NCI-H1417 treated with DMSO at 0.1 percent for 48 hours (cell line): ENCODE measurements at regions not wholly inside any gene's neighbourhood (a gene's known extent, or its start where the extent isn't known, plus 50 kb on each side); places are given as distances from the start of the nearest gene placed in this dataset.
"Not testable (repeated sequence)": the region's sequence is repeated elsewhere in the genome, so short reads cannot be mapped to it uniquely, and the experiment has no call there.

Source experiments
- DNase-seq: peaks from one replicate; lab custom pipeline; 2025; lab: John Stamatoyannopoulos, UW

DNA sequence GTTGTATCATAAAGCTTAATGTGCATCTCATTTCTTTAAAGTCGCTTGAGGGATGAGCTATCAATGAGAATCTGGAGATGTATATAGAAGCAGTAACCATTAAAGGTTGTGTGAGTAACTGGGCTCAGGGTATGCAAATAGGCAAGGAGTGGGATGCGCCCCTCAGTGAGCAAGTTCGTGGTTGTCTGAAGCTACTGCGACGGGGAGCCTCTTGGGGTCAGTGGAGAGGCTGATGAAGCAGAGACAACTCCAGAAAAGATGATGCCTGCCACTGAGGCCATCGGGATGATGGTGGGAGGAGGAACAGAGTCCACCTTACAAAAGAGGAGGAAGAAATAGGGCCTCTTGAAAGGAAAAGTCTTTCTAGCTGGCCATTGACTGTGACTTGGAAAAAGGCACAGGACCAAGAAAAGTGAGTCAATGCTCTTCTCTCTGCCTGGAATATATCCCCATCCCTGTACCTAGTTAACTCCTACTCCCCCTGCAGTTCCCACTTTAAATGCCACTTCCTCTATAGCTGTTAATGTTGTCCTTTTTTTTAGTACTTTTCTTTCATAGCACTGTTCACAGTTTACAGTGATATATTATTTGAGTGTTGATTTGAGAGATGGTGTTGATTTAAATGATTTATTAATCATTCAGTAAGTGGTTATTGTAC lies 51.4 kb upstream of the LSM6 start:
- no peak for DNase-seq

DNA sequence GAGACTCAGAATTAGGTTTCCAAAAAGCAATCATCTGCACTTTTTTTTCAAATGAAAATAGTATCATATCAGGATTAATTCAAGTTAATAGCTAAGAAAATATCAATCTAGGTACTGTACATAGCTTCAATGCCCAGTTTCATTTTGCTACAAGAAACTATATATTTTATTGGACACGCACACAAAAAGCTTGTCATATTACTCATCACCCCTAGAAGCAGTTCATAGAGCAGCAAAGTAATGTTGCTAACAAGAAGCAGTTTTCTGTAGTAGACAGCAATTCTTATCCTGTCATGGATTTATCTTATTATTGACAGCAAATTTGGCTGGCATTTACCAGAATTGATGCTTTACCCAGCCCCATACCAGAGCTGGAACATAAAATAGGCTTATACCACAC lies 52.3 kb upstream of the LSM6 start:
- no peak for DNase-seq

DNA sequence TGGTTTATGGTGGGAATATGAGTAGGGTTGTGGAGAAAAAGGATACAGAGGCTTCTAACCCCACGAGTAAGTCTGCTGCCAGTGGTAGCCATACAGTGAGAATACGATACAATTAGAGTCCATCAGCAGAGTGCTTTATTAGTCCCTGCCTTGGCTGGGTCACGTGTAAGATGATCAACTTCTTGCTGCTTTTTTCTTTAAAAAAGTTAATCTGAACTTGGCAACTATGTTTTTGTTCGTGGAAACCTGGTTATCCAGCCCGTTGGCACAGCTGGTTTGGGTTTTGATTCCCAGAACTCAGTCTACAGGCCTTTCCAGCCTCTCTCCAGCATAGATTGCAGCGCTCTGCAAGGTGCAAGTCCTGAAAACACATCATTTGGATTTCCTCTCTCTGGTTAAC lies 53.1 kb upstream of the LSM6 start:
- no peak for DNase-seq

DNA sequence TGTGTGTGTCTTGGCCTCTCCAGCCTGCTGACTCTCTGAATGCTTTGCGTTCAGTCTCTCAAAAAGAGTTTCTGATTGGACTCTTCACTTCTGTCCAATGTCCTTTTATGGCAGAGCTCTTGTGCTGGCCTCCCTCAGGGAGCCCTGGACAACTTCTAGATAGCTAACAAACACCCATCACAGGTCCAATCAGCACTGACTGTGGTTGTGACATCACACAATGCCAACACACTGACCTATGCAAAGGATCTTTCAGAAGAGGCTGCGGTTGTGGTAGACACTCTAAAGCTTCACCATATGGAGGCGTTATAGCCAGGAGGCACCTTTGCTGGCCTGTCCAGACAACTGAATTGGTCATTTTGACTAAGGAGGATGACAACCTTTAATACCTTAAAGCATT lies 53.8 kb upstream of the LSM6 start:
- DNase-seq, result no peak

DNA sequence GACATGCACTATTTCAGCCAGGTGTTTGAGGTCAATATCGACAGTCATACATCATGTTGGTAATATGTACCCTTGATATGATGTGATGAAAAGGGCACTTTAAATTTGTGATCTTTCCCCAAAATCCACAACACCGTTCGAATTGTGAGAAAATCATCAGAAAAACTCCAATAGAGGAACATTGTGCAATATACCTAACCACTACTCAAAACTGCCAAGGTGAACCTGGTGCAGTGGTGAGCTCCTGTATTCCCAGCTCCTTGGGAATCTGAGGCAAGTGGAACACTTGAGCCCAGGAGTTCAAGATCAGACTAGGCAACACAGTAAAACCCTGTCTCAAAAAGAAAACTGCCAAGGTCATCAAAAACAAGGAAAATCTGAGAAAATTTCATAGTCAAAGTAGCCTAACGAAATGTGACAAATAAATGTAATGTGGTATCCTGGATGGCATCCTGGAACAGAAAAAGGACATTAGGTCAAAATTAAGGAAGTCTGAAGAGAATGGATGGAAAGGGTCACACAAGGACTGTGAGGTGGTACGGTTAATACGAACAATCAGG lies 55.6 kb upstream of the LSM6 start:
- no peak for DNase-seq

DNA sequence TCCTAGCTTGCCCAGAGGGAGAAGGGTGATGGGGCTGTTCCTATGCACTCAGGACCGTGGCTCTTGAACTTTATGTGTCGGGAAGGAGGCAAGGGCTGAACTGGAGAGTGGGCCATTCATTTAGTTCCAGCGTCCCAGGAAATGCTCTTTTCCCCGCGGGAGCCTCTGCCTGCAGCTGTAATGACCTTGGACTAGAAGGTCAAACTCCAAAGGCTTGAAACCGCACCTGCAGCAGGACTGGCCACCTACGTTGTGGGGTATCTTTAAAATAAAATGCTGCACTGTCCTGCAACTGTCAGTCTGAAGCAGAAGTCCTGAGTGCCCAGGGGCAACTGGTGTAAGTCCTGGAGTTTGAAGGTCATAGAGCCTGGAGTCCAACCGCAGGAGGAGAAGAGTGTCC lies 61.5 kb upstream of the LSM6 start:
- no peak for DNase-seq

DNA sequence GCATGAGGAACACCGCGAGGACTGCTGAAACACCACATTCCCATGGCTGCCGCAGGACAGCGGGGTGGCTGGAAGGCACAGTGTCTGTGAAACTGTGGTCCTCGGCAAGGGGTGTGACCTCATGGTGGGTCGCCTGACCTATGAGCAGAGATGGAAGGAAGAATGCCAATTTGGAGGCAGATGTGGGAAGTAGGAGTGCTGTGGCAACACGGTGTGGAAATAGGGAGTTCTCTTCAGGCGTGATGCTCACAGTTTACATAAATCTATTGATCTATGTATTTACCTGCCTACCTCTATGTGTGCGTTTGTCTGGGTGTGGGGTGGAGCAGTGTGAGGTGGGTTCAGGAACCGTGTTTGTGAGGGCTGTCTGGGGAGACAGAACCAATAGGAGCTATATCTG lies 62.3 kb upstream of the LSM6 start:
- DNase-seq, result no peak

DNA sequence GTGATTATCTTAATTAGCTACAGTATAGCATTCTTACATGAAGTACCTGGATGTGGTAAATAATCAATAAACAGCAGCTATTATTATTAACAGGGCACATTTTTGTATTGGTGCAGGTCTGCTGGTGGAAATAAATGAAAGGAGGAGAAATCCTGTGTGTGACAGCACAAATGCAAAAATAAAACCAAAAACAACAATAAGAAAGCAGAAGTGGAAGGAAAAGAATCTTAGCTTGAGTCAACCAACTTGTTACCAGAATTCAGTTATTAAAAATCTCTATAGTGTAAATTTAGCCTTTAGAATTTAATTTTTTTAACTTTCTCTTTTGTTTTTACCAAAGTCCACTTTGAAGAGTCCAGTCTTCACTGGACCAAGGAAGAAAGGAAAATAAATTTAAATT lies 63.1 kb upstream of the LSM6 start:
- DNase-seq, result no peak

DNA sequence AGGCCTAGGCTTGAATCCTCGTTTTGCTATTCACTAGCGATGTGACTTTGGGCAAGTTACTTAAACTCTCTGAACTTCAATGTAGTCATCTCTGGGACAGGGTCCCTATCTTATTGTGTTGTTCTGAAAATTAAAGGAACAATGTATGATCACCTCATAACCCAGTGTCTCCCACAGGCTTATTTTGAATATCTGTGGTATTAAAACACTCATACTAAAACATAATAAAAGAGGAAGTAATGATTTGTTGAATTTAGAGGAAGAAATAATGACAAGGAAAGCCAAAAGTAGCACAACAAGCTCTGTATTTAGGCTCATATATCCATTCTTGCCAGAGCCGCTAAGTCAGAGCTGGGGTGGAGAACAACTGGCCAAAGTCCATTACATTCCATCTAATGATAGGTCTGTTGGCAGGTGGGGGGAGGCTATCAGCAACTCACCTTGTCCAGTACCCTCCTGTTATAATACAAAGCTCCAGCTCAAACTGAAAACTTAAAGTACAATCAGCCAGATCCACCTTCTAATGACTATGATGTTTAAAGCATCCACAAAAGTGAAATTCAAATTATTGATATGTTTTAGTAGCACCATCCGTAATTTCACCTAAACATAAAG lies 64.5 kb upstream of the LSM6 start:
- DNase-seq, result no peak

DNA sequence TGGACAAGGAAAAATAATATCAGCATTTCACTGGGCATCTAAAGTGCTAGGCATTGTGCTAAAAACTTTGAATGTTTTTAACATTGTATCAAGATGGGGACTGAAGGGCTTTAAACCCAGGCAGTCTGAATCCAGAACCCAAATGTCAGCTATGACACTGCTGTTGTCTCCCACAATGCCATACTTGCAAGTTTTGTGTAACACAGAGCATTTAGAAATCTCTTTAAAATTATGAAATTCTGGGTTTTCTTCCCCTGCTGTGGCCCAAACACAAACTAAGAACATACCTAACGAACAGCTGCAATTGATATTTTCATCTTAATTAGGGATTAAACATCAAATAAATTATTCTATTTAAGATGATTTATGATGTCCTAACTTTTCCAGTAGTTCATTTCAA lies 66.8 kb upstream of the LSM6 start:
- no peak for DNase-seq

DNA sequence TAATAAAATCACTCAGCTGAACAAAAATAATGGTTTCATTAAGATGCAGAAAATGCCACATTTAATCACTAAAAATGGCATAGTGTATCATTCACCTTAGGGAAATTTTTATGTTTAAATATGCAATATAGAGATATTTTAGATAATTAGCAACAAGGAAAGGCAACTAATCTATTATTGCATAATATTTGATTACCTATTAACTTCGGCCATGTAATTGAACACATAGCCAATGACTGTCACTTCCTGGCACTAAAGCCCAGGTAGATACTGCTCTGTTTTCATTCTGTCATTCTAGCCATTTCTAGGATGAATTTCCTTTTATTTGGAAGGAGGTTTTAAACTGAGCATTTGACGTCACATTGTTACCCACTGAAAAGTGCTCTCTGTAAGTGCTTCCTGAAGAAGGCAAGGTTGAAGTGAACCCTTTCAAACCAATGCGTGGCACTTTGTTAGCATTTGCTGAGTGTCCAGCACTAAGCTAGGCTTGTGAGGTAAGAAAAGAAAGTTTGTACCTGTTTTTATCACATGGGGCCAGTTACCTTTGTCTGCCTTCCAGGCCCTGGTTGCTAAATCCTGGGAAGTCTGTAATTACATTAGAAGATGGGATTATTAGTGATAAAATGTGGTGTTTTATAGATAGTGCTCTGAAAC lies 67.8 kb upstream of the LSM6 start:
- no peak for DNase-seq

DNA sequence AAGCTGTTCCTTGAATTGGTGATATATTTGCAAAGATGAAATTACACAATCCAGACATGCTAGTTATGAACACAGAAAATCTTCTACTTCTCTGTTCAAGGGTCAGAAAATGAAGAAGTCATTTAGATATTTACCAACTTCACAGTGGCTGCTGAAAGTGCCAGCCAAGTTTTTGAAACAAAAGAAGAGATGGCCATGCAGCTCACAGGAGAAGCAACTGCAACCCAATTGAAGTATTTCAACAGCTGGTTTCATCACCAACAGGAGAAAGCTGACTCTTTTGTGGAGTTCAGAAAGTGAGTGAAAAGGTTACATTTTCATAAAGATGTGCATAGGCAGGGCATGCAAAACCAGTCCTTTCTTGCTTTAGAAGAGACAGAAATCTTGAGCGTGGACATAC lies 70.1 kb upstream of the LSM6 start:
- DNase-seq, result no peak

DNA sequence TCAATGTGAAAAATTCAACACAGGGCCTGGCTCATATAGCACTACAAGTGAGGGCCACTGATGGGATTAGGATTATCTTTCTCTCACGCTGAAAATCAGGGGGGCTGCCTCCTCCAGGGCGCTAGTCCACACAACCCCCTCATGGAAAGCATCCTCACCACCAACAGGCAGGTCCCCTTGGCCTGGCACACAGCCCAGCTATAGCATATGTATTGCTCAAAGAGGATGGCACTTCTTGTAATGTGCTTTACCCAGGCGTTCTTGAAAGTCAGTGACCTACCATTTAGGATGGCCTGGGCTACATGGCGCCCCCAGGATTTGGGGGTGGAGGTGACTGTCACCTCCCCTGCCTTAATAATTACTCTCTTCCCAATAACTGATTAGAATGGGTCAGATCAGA lies 71.0 kb upstream of the LSM6 start:
- DNase-seq, result no peak

DNA sequence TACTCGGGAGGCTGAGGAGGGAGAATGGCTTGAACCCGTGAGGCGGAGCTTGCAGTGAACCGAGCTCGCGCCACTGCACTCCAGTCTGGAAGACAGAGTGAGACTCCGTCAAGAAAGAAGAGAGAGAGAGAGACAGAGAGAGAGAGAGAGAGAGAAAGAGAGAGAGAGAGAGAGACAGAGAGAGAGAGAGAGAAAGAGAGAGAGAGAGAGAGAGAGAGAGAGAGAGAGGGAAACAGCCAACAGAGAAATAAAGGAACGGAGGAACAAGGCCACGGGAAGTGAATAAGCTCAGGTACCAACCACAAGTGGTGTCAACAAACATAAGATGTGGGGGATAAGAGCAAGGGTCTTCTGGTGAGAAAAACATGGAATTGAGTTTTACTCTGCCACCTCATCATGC lies 71.5 kb upstream of the LSM6 start:
- DNase-seq, result not testable (repeated sequence)

DNA sequence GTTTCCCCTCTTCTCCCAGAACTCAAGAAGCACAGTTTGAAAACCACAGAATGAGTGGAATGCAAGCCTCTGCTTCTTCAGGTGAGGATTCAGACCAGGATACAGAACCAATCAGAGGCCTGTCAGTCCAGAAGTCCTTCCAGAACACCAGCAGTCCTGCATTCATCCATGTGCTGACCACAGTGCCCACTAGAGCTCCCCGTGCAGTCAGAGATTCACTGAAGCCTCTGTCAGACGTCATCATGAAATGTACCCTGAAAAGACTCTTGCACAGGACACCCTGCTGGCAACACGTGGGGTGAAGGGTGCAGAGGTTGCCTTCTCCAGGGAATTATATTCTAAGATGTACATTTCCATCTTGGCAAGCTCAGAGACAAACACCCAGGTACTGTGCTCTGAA lies 75.9 kb upstream of the LSM6 start:
- DNase-seq, result no peak

DNA sequence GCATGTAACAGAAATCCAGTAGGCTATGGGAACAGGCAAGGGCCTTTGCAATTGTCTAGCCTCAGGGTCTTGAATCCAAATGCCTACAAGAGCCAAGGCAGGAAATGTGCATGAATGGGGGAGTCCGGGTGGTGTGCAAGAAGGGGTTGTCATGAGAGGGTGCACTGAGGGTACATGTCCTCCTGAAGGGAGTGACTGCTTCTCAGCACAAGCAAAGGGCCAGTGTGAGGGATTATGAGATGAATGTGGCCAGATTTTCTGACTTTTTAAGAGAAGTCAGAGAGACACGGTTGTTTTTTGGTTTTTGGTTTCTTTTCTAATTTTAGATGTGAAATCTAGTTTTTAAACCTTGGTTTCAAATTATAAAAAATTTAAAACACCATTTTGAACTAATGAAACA lies 76.5 kb upstream of the LSM6 start:
- no peak for DNase-seq

DNA sequence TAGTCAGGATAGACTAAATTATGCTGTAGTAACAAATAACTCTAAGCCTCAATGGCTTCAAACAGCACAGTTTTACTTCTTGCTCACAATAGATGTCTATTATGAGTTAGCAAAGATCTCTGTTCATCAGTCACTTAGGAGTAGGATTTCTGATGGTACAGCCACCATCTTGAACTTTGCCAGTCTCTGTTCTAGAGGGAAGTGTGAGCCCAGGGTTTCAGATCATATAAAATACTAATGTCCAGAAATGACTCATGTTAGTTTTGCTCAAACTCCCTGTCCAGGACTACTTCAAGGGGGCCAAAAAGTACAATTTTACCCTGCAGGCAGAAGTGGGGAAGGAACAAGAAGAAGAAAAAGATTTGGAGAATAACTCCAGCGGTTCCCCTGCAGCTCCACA lies 77.1 kb upstream of the LSM6 start:
- DNase-seq, result no peak

DNA sequence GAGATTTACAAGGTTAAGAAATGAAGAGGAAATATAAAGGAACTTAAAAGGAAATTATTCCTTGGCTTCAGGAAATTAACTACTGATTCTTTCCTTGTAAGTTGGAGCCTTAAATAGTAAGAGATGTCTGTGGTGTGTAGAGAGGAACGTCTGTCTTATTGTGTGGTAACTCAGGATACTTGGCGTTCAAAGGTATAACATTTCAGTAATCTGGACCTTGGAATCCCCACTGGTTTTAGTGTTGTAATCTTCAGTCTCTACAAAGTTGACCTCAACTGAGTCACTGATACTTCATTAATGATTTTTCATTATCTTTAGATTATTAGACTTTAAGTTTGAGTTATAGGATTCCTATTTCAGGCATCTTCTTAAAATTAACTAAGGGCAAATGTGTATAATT lies 79.1 kb upstream of the LSM6 start:
- no peak for DNase-seq

DNA sequence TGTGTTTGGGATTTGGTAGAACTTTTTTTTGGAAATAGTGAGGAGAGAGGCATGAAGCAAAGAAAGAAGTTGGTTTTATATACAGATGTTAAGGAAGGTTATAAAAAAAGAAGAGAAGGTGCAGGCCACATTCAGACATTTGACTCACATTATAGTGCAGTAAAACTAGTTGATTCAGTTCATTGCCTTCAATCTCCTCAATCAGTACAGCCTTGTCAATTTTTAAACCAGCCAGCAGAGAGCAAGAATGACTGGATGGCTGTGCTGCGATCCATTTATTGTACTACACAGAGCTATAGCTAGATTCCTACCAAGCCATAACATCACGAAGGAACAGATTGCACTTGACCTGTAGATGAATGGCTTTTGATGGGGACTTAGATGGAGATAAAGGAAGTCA lies 79.7 kb upstream of the LSM6 start:
- DNase-seq, result no peak

DNA sequence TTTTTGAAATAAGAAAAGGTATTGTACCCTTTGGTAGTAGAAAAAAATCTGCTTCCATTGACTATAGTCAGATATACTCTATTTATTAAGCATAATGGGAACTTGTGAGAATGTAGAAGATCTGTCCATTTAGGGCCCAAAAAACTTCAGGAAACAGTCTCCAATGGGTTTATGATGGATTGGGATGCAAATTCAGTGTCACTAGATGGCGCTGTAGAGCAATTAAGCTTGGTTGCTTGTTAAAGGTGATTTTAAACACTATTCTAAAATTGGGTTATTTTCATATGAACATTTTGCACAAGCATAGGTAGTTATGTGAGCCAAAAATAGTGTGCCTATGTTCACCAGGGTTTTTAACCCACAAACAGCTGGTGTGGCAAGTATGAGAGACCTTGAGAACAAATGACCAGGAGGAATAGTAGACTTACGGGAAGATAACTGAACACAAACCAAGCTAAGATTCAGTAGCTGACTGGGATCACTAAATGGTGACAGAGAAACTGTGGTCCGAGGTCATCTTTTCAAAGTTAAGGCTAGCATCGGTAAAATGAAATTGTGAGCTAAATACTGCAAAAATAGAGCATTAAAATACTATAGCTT lies 80.3 kb upstream of the LSM6 start:
- DNase-seq, result no peak

DNA sequence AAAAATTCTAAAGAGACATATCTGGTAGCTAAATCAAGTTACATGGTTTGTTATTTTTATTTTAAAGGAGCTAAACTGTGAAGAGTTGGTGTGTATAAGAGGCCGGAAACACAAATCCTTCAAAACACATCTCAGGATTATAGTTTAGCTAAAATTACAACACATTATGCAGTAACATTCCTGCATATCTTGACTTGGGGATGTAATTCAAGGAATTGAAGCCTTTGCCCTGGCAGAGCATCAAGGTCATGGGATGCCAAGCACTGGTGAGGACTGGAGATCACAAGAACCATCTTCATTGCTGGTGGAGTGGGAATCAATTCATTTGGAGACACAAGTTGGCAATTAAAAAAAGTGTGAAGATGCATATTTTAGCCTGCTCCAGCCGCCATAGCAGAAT lies 86.8 kb upstream of the LSM6 start:
- no peak for DNase-seq

DNA sequence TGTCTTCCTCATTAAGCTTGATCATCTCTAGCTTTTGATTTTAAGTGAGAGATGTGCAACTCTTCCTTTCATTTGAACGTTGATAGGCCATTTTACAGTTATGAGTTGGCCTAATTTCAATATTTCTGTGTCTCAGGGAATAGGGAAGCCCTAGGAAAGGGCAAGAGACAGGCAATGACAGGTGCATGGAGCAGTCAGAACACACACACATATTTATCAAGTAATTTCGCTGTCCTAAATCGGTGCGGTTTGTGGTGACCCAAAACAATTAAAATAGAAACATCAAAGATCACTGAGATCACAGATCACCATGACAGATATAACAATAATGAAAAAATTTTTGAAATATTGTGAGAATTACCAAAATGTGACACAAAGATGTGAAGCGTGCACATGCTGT lies 87.7 kb upstream of the LSM6 start:
- no peak for DNase-seq

DNA sequence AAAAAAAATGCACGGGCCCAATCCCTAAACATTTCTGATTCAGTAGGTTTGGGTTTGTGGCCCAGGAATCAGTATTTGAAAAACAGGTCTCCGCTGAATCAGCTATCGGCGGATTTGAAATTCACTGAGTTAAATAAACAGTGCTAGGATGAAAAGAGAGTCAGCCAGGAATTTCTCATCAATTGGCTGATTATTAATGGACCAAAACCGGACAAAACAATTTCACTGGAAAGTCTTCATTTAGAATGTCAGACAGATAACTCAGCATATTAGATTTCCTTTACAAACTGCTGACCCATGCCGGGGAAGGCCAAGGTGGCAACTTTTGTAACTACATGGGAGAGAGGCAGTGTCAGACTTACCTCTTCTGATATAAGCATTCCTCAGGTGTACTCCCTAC lies 99.4 kb upstream of the LSM6 start:
- DNase-seq, result no peak
